HCT116 (cell line): ENCODE measurements at regions not wholly inside any gene's neighbourhood (a gene's known extent, or its start where the extent isn't known, plus 50 kb on each side); places are given as distances from the start of the nearest gene placed in this dataset.

ENCODE experiments used
- ATAC-seq: fragments of 200-7000 bp; cut with Tn5 transposase; 2 replicates; pipeline ENCODE4 v1.9.1; 2020; ENCODE audit warnings: mild to moderate bottlenecking, moderate library complexity
- BruUV-seq: library from RNA; stranded (reverse); fragments of 400-500 nt; replicated peaks from 2 replicates; lab custom pipeline; 2021; lab: Mats Ljungman, UMichigan
- CTCF ChIA-PET: fragments of 300-600 bp; sonication (Branson Sonifier 250); formaldehyde crosslinking; loops from one replicate; lab custom pipeline; 2021; ENCODE audit warnings: antibody characterized with exemption; lab: Charles Lee
- POLR2A ChIA-PET: fragments of 300-600, 350-600 bp; sonication (Branson Sonifier 250); formaldehyde crosslinking; loops from one replicate; lab custom pipeline; 2021; ENCODE audit warnings: antibody characterized with exemption; lab: Charles Lee
- RAD21 ChIA-PET, 2 experiments: fragments of 300-600 bp; sonication (Branson Sonifier 250); formaldehyde crosslinking; loops; one replicate each; lab custom pipeline; 2023; ENCODE audit warnings: low total read pairs in 2 of 2; ENCODE audit not compliant: uncharacterized antibody in 2 of 2, unreplicated experiment in 2 of 2, low non-redundant PET in 1 of 2; lab: Charles Lee
- DNase-seq: peaks from one replicate; pipeline ENCODE4 v3.0.0-alpha.2; 2010; ENCODE audit warnings: low read depth, low spot score
- H2AFZ ChIP-seq: fragments of 200-600 bp; shearing (Covaris generic), sonication (generic); 2 replicates; pipeline ENCODE4 v1.6.1; 2017; ENCODE audit warnings: low read depth, mixed run types, mixed read lengths, antibody characterized with exemption, low read length; ENCODE audit not compliant: poor library complexity, severe bottlenecking
- H3K27ac ChIP-seq: 2 replicates; pipeline ENCODE4 v1.5.1; 2012; ENCODE audit warnings: low read depth, low read length
- H3K27me3 ChIP-seq: fragments of 200-600 bp; sonication (generic); 2 replicates; pipeline ENCODE4 v1.6.1; 2016; ENCODE audit warnings: mixed run types, low read length, mixed read lengths; ENCODE audit not compliant: insufficient read depth
- H3K36me3 ChIP-seq, 2 experiments: fragments of 200-500 bp in 1 of 2; fragments of 200-600 bp in 1 of 2; sonication (Bioruptor generic) in 1 of 2; sonication (generic) in 1 of 2; 2 replicates each; pipeline versions ENCODE4 v1.5.1 to v1.6.1; 2014 to 2016; ENCODE audit warnings: low read length in 2 of 2, inconsistent platforms in 1 of 2, mixed read lengths in 1 of 2, mixed run types in 1 of 2; ENCODE audit not compliant: insufficient read depth in 2 of 2, control insufficient read depth in 1 of 2
- H3K4me1 ChIP-seq, 2 experiments: fragments of 200-600 bp in 1 of 2; sonication (generic) in 1 of 2; 2 replicates each; pipeline versions ENCODE4 v1.5.1 to v1.6.1; 2012 to 2017; ENCODE audit warnings: low read length in 2 of 2, inconsistent platforms in 1 of 2, mild to moderate bottlenecking in 1 of 2, mixed read lengths in 1 of 2, mixed run types in 1 of 2, moderate library complexity in 1 of 2; ENCODE audit not compliant: insufficient read depth in 2 of 2, control insufficient read depth in 1 of 2
- H3K4me2 ChIP-seq: fragments of 200-600 bp; sonication (generic); 2 replicates; pipeline ENCODE4 v1.6.1; 2017; ENCODE audit warnings: mixed run types, low read length, mixed read lengths
- H3K4me3 ChIP-seq, 2 experiments: fragments of 200-600 bp in 1 of 2; sonication (generic) in 1 of 2; replicated peaks in 1 of 2; 2 replicates each; pipeline ENCODE4 v1.5.1; 2011 to 2016; ENCODE audit warnings: low read length in 2 of 2, control low read depth in 1 of 2, low read depth in 1 of 2, mild to moderate bottlenecking in 1 of 2, mixed read lengths in 1 of 2, mixed run types in 1 of 2
- H3K79me2 ChIP-seq: fragments of 200-600 bp; sonication (generic); 2 replicates; pipeline ENCODE4 v1.6.1; 2017; ENCODE audit warnings: mild to moderate bottlenecking, mixed run types, low read length, moderate library complexity, mixed read lengths; ENCODE audit not compliant: insufficient read depth
- H3K9ac ChIP-seq: fragments of 200-600 bp; sonication (generic); 2 replicates; pipeline ENCODE4 v1.6.1; 2016; ENCODE audit warnings: low read length, mixed read lengths
- H3K9me2 ChIP-seq: fragments of 200-600 bp; sonication (generic), shearing (Covaris generic); 2 replicates; pipeline ENCODE4 v1.6.1; 2017; ENCODE audit warnings: mixed run types, mild to moderate bottlenecking, moderate library complexity; ENCODE audit not compliant: insufficient read depth
- H3K9me3 ChIP-seq, 2 experiments: fragments of 200-500 bp in 1 of 2; fragments of 200-600 bp in 1 of 2; sonication (Bioruptor generic) in 1 of 2; sonication (generic) in 1 of 2; 2 replicates each; pipeline ENCODE4 v1.6.1; 2014 to 2017; ENCODE audit warnings: low read length in 2 of 2, mixed read lengths in 2 of 2, inconsistent platforms in 1 of 2, low read depth in 1 of 2, mild to moderate bottlenecking in 1 of 2, mixed run types in 1 of 2, moderate library complexity in 1 of 2; ENCODE audit not compliant: control insufficient read depth in 1 of 2, insufficient read depth in 1 of 2
- H4K20me1 ChIP-seq: fragments of 200-600 bp; sonication (generic), shearing (Covaris generic); 2 replicates; pipeline ENCODE4 v1.6.1; 2017; ENCODE audit warnings: mixed run types, mild to moderate bottlenecking, moderate library complexity; ENCODE audit not compliant: insufficient read depth
- CBX3 ChIP-seq: IDR thresholded peaks from 2 replicates; pipeline ENCODE4 v1.6.1; 2012; ENCODE audit warnings: low read depth
- CEBPB ChIP-seq: IDR thresholded peaks from 2 replicates; pipeline ENCODE4 v1.6.1; 2012; ENCODE audit warnings: low read depth
- ELF1 ChIP-seq: IDR thresholded peaks from 2 replicates; pipeline ENCODE4 v1.6.1; 2012; ENCODE audit warnings: low read depth, borderline replicate concordance
- POLR2A ChIP-seq: IDR thresholded peaks from 2 replicates; pipeline ENCODE4 v1.7.0; 2011; ENCODE audit warnings: borderline replicate concordance; ENCODE audit not compliant: insufficient read depth, insufficient read length; ENCODE audit errors: extremely low read depth
- RAD21 ChIP-seq: IDR thresholded peaks from 2 replicates; pipeline ENCODE4 v1.6.1; 2012; ENCODE audit warnings: low read depth, mild to moderate bottlenecking
- SIN3A ChIP-seq: IDR thresholded peaks from 2 replicates; pipeline ENCODE4 v1.6.1; 2012; ENCODE audit warnings: low read depth
- SP1 ChIP-seq: IDR thresholded peaks from 2 replicates; pipeline ENCODE4 v1.6.1; 2012; ENCODE audit warnings: low read depth
- SRF ChIP-seq: IDR thresholded peaks from 2 replicates; pipeline ENCODE4 v1.6.1; 2012; ENCODE audit warnings: low read depth
- YY1 ChIP-seq: IDR thresholded peaks from 2 replicates; pipeline ENCODE4 v1.6.1; 2011; ENCODE audit warnings: low read length, low read depth, moderate library complexity, mild to moderate bottlenecking; ENCODE audit not compliant: insufficient replicate concordance; ENCODE audit errors: extremely low read depth
- ZFX ChIP-seq: fragments of 450-650 bp; IDR thresholded peaks from 2 replicates; pipeline ENCODE4 v1.6.1; 2017
- intact Hi-C: fragments of 100-400 bp; cut with micrococcal nuclease; formaldehyde crosslinking; loops from 2 replicates; pipeline ENCODE4 v1.10.0; 2022
- TF ChIP-seq, protein P1 (sequence below): IDR thresholded peaks from 2 replicates; pipeline ENCODE4 v1.6.1; 2012
- TF ChIP-seq, protein P2 (sequence below), 3 experiments: fragments of 200-600 bp in 1 of 3; sonication (generic) in 1 of 3; IDR thresholded peaks in 2 of 3; conservative IDR thresholded peaks in 1 of 3; 2 replicates each; pipeline ENCODE4 v1.5.1; 2012 to 2017; ENCODE audit warnings: low read depth in 2 of 3, low read length in 2 of 3, antibody characterized with exemption in 1 of 3, borderline replicate concordance in 1 of 3, control low read depth in 1 of 3, mild to moderate bottlenecking in 1 of 3, mixed read lengths in 1 of 3, mixed run types in 1 of 3, moderate library complexity in 1 of 3; ENCODE audit not compliant: insufficient read depth in 1 of 3
- TF ChIP-seq, protein P3 (sequence below): IDR thresholded peaks from 2 replicates; pipeline ENCODE4 v1.6.1; 2012; ENCODE audit warnings: low read depth
- TF ChIP-seq, protein P4 (sequence below): IDR thresholded peaks from 2 replicates; pipeline ENCODE4 v1.6.1; 2011; ENCODE audit warnings: mild to moderate bottlenecking, low read length, moderate library complexity; ENCODE audit not compliant: insufficient replicate concordance; ENCODE audit errors: extremely low read depth

DNA sequence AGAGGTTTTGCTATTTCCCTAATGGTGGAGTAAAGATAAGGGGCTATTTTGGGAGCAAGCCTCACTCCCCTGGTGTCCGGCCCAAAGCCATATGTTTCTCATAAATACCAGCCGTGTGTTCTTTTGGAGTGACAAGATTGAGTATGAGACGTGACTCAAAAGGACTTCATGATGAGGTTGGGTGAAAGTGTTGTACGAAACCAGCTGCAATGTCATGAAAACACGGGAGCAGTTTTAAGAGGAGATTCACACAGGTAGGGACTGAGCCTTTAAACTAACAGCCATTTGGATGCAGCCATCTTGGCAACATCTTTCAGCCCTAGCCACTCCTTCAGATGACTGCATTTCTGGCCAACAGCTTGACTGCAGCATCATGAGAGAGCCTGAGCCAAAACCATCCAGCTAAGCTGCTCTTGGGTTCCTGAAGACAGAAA, 532.3 kb upstream of the USP24 start:
- POLR2A ChIA-PET: no interaction called here
- CTCF ChIA-PET: no interaction called here
- BruUV-seq: no TSS peak

More for the DNA sequence above, 532.3 kb upstream of the USP24 start:
- H3K9me3 ChIP-seq: no peaks in the 10 kb centered on the region
- H3K27me3 ChIP-seq: no peaks in the 10 kb centered on the region
- RAD21 ChIA-PET: no interaction called here
- H3K27ac ChIP-seq: no peak overlapping the region
- ATAC-seq: no peak
- H2AFZ ChIP-seq: no peak overlapping the region
- no peaks in the 10 kb centered on the region for H3K9me2 ChIP-seq
- DNase-seq: no peak
- H4K20me1 ChIP-seq: no peaks in the 10 kb centered on the region
- intact Hi-C loops: no loop called here
- TF ChIP-seq, protein P1, sequence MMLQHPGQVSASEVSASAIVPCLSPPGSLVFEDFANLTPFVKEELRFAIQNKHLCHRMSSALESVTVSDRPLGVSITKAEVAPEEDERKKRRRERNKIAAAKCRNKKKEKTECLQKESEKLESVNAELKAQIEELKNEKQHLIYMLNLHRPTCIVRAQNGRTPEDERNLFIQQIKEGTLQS: no peak
- no peak for TF ChIP-seq SRF
- no peak for TF ChIP-seq YY1
- no peak for TF ChIP-seq SIN3A
- TF ChIP-seq, protein P2, sequence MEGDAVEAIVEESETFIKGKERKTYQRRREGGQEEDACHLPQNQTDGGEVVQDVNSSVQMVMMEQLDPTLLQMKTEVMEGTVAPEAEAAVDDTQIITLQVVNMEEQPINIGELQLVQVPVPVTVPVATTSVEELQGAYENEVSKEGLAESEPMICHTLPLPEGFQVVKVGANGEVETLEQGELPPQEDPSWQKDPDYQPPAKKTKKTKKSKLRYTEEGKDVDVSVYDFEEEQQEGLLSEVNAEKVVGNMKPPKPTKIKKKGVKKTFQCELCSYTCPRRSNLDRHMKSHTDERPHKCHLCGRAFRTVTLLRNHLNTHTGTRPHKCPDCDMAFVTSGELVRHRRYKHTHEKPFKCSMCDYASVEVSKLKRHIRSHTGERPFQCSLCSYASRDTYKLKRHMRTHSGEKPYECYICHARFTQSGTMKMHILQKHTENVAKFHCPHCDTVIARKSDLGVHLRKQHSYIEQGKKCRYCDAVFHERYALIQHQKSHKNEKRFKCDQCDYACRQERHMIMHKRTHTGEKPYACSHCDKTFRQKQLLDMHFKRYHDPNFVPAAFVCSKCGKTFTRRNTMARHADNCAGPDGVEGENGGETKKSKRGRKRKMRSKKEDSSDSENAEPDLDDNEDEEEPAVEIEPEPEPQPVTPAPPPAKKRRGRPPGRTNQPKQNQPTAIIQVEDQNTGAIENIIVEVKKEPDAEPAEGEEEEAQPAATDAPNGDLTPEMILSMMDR (IDR thresholded peaks at IDR 0.05 in 2 of 3, conservative IDR thresholded peaks at IDR 0.05 in 1 of 3; ENCODE audit: borderline replicate concordance in 1 of 3, insufficient read depth in 1 of 3, low read depth in 2 of 3, low read length in 2 of 3): no peak
- TF ChIP-seq POLR2A: no peak
- TF ChIP-seq, protein P3, sequence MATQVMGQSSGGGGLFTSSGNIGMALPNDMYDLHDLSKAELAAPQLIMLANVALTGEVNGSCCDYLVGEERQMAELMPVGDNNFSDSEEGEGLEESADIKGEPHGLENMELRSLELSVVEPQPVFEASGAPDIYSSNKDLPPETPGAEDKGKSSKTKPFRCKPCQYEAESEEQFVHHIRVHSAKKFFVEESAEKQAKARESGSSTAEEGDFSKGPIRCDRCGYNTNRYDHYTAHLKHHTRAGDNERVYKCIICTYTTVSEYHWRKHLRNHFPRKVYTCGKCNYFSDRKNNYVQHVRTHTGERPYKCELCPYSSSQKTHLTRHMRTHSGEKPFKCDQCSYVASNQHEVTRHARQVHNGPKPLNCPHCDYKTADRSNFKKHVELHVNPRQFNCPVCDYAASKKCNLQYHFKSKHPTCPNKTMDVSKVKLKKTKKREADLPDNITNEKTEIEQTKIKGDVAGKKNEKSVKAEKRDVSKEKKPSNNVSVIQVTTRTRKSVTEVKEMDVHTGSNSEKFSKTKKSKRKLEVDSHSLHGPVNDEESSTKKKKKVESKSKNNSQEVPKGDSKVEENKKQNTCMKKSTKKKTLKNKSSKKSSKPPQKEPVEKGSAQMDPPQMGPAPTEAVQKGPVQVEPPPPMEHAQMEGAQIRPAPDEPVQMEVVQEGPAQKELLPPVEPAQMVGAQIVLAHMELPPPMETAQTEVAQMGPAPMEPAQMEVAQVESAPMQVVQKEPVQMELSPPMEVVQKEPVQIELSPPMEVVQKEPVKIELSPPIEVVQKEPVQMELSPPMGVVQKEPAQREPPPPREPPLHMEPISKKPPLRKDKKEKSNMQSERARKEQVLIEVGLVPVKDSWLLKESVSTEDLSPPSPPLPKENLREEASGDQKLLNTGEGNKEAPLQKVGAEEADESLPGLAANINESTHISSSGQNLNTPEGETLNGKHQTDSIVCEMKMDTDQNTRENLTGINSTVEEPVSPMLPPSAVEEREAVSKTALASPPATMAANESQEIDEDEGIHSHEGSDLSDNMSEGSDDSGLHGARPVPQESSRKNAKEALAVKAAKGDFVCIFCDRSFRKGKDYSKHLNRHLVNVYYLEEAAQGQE: no peak
- no peak for TF ChIP-seq CBX3
- TF ChIP-seq SP1: no peak
- no peak for TF ChIP-seq ELF1
- no peak for TF ChIP-seq ZFX
- no peak for TF ChIP-seq CEBPB
- TF ChIP-seq RAD21: no peak
- TF ChIP-seq, protein P4, sequence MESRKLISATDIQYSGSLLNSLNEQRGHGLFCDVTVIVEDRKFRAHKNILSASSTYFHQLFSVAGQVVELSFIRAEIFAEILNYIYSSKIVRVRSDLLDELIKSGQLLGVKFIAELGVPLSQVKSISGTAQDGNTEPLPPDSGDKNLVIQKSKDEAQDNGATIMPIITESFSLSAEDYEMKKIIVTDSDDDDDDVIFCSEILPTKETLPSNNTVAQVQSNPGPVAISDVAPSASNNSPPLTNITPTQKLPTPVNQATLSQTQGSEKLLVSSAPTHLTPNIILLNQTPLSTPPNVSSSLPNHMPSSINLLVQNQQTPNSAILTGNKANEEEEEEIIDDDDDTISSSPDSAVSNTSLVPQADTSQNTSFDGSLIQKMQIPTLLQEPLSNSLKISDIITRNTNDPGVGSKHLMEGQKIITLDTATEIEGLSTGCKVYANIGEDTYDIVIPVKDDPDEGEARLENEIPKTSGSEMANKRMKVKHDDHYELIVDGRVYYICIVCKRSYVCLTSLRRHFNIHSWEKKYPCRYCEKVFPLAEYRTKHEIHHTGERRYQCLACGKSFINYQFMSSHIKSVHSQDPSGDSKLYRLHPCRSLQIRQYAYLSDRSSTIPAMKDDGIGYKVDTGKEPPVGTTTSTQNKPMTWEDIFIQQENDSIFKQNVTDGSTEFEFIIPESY: no peak
- no peak overlapping the region for H3K9ac ChIP-seq
- H3K4me2 ChIP-seq: no peak overlapping the region
- no peaks in the 10 kb centered on the region for H3K4me1 ChIP-seq
- H3K79me2 ChIP-seq: no peaks in the 10 kb centered on the region
- H3K4me3 ChIP-seq: no peak overlapping the region
- no peaks in the 10 kb centered on the region for H3K36me3 ChIP-seq
